ENCODE measurements at regions not wholly inside any gene's neighbourhood (a gene's known extent, or its start where the extent isn't known, plus 50 kb on each side); places are given as distances from the start of the nearest gene placed in this dataset.
"Not testable (repeated sequence)": the region's sequence is repeated elsewhere in the genome, so short reads cannot be mapped to it uniquely, and the experiment has no call there.

DNA sequence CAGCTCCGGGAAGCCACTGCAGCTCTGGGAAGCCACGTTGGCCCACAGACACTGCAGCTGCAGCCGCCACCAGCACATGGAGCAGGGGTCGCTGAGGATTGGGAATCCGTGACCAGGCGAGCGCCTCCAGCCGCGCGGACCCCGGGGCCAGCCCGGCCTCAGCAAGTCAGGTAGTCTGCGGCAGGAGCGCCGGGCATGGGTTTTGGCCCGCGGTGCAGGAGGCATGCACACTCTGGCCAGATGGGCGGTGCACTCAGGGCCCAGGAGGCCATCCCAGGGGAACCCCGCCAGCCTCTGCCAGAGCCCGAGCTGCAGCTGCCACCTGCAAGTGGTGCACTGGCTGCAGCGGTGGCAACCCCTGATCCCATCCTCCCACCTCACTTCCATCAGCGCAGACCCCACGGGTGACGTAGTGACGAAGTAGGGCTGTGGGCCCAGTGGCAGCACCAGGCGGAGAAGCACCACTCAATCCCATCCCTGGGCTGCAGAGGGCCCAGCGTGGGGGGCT is 368.3 kb upstream of the SPATA31A5 start (continued):
- TF ChIP-seq, protein P1, sequence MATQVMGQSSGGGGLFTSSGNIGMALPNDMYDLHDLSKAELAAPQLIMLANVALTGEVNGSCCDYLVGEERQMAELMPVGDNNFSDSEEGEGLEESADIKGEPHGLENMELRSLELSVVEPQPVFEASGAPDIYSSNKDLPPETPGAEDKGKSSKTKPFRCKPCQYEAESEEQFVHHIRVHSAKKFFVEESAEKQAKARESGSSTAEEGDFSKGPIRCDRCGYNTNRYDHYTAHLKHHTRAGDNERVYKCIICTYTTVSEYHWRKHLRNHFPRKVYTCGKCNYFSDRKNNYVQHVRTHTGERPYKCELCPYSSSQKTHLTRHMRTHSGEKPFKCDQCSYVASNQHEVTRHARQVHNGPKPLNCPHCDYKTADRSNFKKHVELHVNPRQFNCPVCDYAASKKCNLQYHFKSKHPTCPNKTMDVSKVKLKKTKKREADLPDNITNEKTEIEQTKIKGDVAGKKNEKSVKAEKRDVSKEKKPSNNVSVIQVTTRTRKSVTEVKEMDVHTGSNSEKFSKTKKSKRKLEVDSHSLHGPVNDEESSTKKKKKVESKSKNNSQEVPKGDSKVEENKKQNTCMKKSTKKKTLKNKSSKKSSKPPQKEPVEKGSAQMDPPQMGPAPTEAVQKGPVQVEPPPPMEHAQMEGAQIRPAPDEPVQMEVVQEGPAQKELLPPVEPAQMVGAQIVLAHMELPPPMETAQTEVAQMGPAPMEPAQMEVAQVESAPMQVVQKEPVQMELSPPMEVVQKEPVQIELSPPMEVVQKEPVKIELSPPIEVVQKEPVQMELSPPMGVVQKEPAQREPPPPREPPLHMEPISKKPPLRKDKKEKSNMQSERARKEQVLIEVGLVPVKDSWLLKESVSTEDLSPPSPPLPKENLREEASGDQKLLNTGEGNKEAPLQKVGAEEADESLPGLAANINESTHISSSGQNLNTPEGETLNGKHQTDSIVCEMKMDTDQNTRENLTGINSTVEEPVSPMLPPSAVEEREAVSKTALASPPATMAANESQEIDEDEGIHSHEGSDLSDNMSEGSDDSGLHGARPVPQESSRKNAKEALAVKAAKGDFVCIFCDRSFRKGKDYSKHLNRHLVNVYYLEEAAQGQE (IDR thresholded peaks at IDR 0.05): no peak
- TF ChIP-seq YY1 (IDR thresholded peaks at IDR 0.05): no peak
- TF ChIP-seq RAD21 (IDR thresholded peaks at IDR 0.05): no peak
- no peak for TF ChIP-seq TAF1 (conservative IDR thresholded peaks at IDR 0.05)
- TF ChIP-seq, protein P2, sequence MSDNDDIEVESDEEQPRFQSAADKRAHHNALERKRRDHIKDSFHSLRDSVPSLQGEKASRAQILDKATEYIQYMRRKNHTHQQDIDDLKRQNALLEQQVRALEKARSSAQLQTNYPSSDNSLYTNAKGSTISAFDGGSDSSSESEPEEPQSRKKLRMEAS (IDR thresholded peaks at IDR 0.05): no peak
- no peak for TF ChIP-seq JUND (IDR thresholded peaks at IDR 0.05)

DNA sequence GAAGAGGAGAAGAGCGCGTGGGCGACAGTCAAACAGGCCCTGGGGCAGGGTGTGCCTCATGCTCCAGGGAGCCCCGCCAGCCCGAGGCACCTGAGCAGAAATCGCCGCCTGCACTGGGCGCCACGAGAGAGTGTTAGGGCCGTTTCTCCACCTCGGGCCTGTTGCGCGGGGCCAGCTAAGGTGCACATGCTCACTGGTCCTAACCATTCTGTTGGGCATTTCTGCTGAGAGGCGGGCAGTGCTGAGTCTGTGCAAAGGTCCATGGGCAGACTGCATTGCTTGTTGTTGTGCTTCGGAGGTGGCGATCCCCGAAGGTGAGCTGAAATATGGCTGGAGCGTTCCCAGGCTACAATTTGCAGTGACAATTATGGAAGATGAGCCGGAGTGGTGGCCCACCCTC is 367.8 kb upstream of the SPATA31A5 start:
- 91% methylated on average over 19 of the region's 19 CpGs for WGBS
- Histone ChIP-seq H3K4me3 (ENCODE audit: low read depth in 1 of 3, low read length in 3 of 3) (no peak overlapping the region), H3K9me3 (ENCODE audit: control insufficient read depth in 4 of 4, low read length in 3 of 4) (peaks cover 0 to 7% (median 3%) of the 10 kb centered on the region in 4 donors), H3K27me3 (ENCODE audit: control insufficient read depth in 4 of 4, insufficient read depth in 4 of 4, low read length in 3 of 4) (no peaks in the 10 kb centered on the region), H3K27ac (ENCODE audit: low read depth in 1 of 2, low read length in 2 of 2) (no peak overlapping the region), H3K9ac (ENCODE audit: low read depth in 1 of 2, low read length in 2 of 2) (no peak overlapping the region), H3K36me3 (ENCODE audit: control insufficient read depth in 4 of 4, insufficient read depth in 3 of 4, low read depth in 1 of 4, low read length in 3 of 4) (no peaks in the 10 kb centered on the region), H3K4me1 (ENCODE audit: control insufficient read depth in 4 of 4, insufficient read depth in 4 of 4, low read length in 3 of 4) (no peaks in the 10 kb centered on the region)
- DNase-seq (ENCODE audit: low spot score): no peak
- TF ChIP-seq RXRA (IDR thresholded peaks at IDR 0.05) (no peak), FOXA1 (IDR thresholded peaks at IDR 0.05) (no peak), JUND (IDR thresholded peaks at IDR 0.05) (no peak), HNF4A (conservative IDR thresholded peaks at IDR 0.05) (no peak), SP1 (IDR thresholded peaks at IDR 0.05) (no peak), YY1 (IDR thresholded peaks at IDR 0.05) (no peak), EGR1 (IDR thresholded peaks at IDR 0.05; ENCODE audit: low read depth in 2 of 2) (no peak), GABPA (IDR thresholded peaks at IDR 0.05 in 1 of 2, conservative IDR thresholded peaks at IDR 0.05 in 1 of 2) (no peak), TAF1 (conservative IDR thresholded peaks at IDR 0.05) (no peak), FOXA2 (IDR thresholded peaks at IDR 0.05) (no peak), RAD21 (IDR thresholded peaks at IDR 0.05) (no peak), NR2F2 (IDR thresholded peaks at IDR 0.05) (no peak)
- TF ChIP-seq, protein P3, sequence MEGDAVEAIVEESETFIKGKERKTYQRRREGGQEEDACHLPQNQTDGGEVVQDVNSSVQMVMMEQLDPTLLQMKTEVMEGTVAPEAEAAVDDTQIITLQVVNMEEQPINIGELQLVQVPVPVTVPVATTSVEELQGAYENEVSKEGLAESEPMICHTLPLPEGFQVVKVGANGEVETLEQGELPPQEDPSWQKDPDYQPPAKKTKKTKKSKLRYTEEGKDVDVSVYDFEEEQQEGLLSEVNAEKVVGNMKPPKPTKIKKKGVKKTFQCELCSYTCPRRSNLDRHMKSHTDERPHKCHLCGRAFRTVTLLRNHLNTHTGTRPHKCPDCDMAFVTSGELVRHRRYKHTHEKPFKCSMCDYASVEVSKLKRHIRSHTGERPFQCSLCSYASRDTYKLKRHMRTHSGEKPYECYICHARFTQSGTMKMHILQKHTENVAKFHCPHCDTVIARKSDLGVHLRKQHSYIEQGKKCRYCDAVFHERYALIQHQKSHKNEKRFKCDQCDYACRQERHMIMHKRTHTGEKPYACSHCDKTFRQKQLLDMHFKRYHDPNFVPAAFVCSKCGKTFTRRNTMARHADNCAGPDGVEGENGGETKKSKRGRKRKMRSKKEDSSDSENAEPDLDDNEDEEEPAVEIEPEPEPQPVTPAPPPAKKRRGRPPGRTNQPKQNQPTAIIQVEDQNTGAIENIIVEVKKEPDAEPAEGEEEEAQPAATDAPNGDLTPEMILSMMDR (IDR thresholded peaks at IDR 0.05; ENCODE audit: low read depth, low read length, missing input control): no peak
- TF ChIP-seq, protein P1 (IDR thresholded peaks at IDR 0.05): no peak
- TF ChIP-seq, protein P4, sequence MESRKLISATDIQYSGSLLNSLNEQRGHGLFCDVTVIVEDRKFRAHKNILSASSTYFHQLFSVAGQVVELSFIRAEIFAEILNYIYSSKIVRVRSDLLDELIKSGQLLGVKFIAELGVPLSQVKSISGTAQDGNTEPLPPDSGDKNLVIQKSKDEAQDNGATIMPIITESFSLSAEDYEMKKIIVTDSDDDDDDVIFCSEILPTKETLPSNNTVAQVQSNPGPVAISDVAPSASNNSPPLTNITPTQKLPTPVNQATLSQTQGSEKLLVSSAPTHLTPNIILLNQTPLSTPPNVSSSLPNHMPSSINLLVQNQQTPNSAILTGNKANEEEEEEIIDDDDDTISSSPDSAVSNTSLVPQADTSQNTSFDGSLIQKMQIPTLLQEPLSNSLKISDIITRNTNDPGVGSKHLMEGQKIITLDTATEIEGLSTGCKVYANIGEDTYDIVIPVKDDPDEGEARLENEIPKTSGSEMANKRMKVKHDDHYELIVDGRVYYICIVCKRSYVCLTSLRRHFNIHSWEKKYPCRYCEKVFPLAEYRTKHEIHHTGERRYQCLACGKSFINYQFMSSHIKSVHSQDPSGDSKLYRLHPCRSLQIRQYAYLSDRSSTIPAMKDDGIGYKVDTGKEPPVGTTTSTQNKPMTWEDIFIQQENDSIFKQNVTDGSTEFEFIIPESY (IDR thresholded peaks at IDR 0.05): no peak
- TF ChIP-seq, protein P2 (IDR thresholded peaks at IDR 0.05): no peak

DNA sequence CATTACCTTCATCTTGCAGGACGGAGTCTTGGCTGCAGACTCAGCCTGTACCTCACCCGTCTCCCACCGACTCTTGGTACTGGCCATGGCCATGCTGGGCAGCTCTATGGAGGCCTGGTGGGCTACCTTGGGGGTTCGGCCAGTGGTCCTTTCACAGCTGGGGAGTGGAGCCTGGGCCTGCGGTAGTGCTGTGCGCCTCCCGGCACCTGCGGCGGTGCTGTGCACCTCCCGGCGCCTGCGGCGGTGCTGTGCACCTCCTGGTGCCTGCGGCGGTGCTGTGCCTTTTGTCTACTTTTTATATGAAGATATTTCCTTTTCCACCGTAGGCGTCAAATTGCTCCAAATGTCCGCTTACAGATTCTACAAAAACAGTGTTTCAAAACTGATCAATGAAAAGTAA is 367.2 kb upstream of the SPATA31A5 start:
- not testable (repeated sequence) for DNase-seq (ENCODE audit: low spot score); H3K9me3 ChIP-seq (ENCODE audit: control insufficient read depth in 4 of 4, low read length in 3 of 4)
- 91% methylated on average over 18 of the region's 18 CpGs for WGBS

More for the DNA sequence above, 367.2 kb upstream of the SPATA31A5 start:
- not testable (repeated sequence) for H3K4me3 ChIP-seq (ENCODE audit: low read depth in 1 of 3, low read length in 3 of 3); H3K9ac ChIP-seq (ENCODE audit: low read depth in 1 of 2, low read length in 2 of 2); H3K27ac ChIP-seq (ENCODE audit: low read depth in 1 of 2, low read length in 2 of 2); H3K27me3 ChIP-seq (ENCODE audit: control insufficient read depth in 4 of 4, insufficient read depth in 4 of 4, low read length in 3 of 4); H3K4me1 ChIP-seq (ENCODE audit: control insufficient read depth in 4 of 4, insufficient read depth in 4 of 4, low read length in 3 of 4); H3K36me3 ChIP-seq (ENCODE audit: control insufficient read depth in 4 of 4, insufficient read depth in 3 of 4, low read depth in 1 of 4, low read length in 3 of 4)

All from liver (tissue), 8 donors.